Gastrocnemius medialis (tissue), 4 donors: ENCODE measurements at regions not wholly inside any gene's neighbourhood (a gene's known extent, or its start where the extent isn't known, plus 50 kb on each side); places are given as distances from the start of the nearest gene placed in this dataset.
A peak's percentile ranks its signal among the peaks of the same experiment; 100 is the strongest.

Experiments
- ATAC-seq, 2 donors: fragments of 150-250 bp; one replicate each; pipeline ENCODE4 v1.9.1; 2016
- DNase-seq, 2 donors: peaks; one replicate each; pipeline ENCODE4 v3.0.0-alpha.2; 2019
- H3K27ac ChIP-seq, 4 donors: fragments of 200-600 bp; sonication (generic); 1 replicate in 1 of 4; 2 replicates in 3 of 4; pipeline ENCODE4 v1.5.1; 2016 to 2018; ENCODE audit warnings: mild to moderate bottlenecking in 2 of 4, moderate library complexity in 1 of 4
- H3K27me3 ChIP-seq, 3 donors: fragments of 200-600 bp; sonication (generic) in 2 of 3; 1 replicate in 1 of 3; 2 replicates in 2 of 3; pipeline versions ENCODE4 v1.5.1 to v1.6.0; 2016 to 2019; ENCODE audit warnings: mild to moderate bottlenecking in 1 of 3, moderate library complexity in 1 of 3
- H3K36me3 ChIP-seq, 2 donors: fragments of 200-600 bp; sonication (generic) in 1 of 2; one replicate each; pipeline ENCODE4 v1.5.1; 2017 to 2018
- H3K4me1 ChIP-seq, 2 donors: fragments of 200-600 bp; sonication (generic) in 1 of 2; one replicate each; pipeline ENCODE4 v1.5.1; 2016 to 2017; ENCODE audit warnings: mild to moderate bottlenecking in 2 of 2
- H3K4me3 ChIP-seq, 4 donors: fragments of 200-600 bp; sonication (generic) in 3 of 4; 1 replicate in 1 of 4; 2 replicates in 3 of 4; pipeline ENCODE4 v1.5.1; 2016 to 2019; ENCODE audit warnings: mild to moderate bottlenecking in 2 of 4
- H3K9me3 ChIP-seq, 3 donors: fragments of 200-600 bp; sonication (generic) in 2 of 3; 1 replicate in 1 of 3; 2 replicates in 2 of 3; pipeline ENCODE4 v1.5.1; 2016 to 2019
- CTCF ChIP-seq, 5 experiments: fragments of 450-650 bp in 3 of 5; fragments of 200-600 bp in 2 of 5; sonication (generic) in 2 of 5; IDR thresholded peaks in 4 of 5; conservative IDR thresholded peaks in 1 of 5; 1 replicate in 4 of 5; 2 replicates in 1 of 5; pipeline ENCODE4 v1.5.1; 2016 to 2019; ENCODE audit warnings: antibody characterized with exemption in 5 of 5, mild to moderate bottlenecking in 3 of 5, moderate library complexity in 3 of 5
- POLR2A ChIP-seq, 2 donors: fragments of 450-650 bp; IDR thresholded peaks; one replicate each; pipeline ENCODE4 v1.6.1; 2017; ENCODE audit warnings: antibody characterized with exemption in 2 of 2, mild to moderate bottlenecking in 2 of 2, moderate library complexity in 2 of 2
- in situ Hi-C, 4 donors: fragments of 200-750 bp; cut with MboI; loops; one replicate each; pipeline versions ENCODE4 v1.15.0 to v1.8.0; 2017; ENCODE audit warnings: low sequenced_read_pairs in 4 of 4
- intact Hi-C: fragments of 100-400 bp; cut with DNase I; formaldehyde crosslinking; loops from one replicate; pipeline ENCODE4 v1.15.1; 2023; ENCODE audit warnings: low total_unique reads

GRCh38 chr18:2100694-2101213 lies 470.6 kb downstream of the METTL4 start:
- H3K4me3 ChIP-seq, result no peak overlapping the region
- H3K9me3 ChIP-seq, result no peaks in the 10 kb centered on the region
- TF ChIP-seq POLR2A (IDR thresholded peaks at IDR 0.05) (no peak), CTCF (IDR thresholded peaks at IDR 0.05 in 4 of 5, conservative IDR thresholded peaks at IDR 0.05 in 1 of 5) (no peak)
- in situ Hi-C loops (no loop called here), intact Hi-C loops (loop anchor here (10.0 kb wide), 1 partner anchor 444 kb away; no protein-coding TSS in a partner anchor)
- no peaks in the 10 kb centered on the region for H3K36me3 ChIP-seq
- H3K27ac ChIP-seq, result no peak overlapping the region
- no peaks in the 10 kb centered on the region for H3K4me1 ChIP-seq
- no peaks in the 10 kb centered on the region for H3K27me3 ChIP-seq
- DNase-seq (no peak), ATAC-seq (no peak)

- Histone ChIP-seq H3K9me3 (no peaks in the 10 kb centered on the region), H3K4me3 (no peak overlapping the region), H3K27ac (no peak overlapping the region), H3K4me1 (no peaks in the 10 kb centered on the region), H3K36me3 (no peaks in the 10 kb centered on the region), H3K27me3 (no peaks in the 10 kb centered on the region)
- DNase-seq, result no peak
- ATAC-seq, result no peak
- in situ Hi-C loops (no loop called here), intact Hi-C loops (loop anchor here (10.0 kb wide), 1 partner anchor 443 kb away; no protein-coding TSS in a partner anchor)
- TF ChIP-seq POLR2A (IDR thresholded peaks at IDR 0.05) (no peak), CTCF (IDR thresholded peaks at IDR 0.05 in 4 of 5, conservative IDR thresholded peaks at IDR 0.05 in 1 of 5) (no peak)
These were observed 469.3 kb downstream of the METTL4 start for GRCh38 chr18:2102022-2102421.

GRCh38 chr18:2103299-2103698 lies 468.0 kb downstream of the METTL4 start:
- Histone ChIP-seq H3K9me3 (no peaks in the 10 kb centered on the region), H3K36me3 (no peaks in the 10 kb centered on the region), H3K27ac (no peak overlapping the region), H3K4me3 (no peak overlapping the region), H3K4me1 (no peaks in the 10 kb centered on the region), H3K27me3 (no peaks in the 10 kb centered on the region)
- ATAC-seq, result no peak
- in situ Hi-C loops (no loop called here), intact Hi-C loops (loop anchor here (10.0 kb wide), 1 partner anchor 442 kb away; no protein-coding TSS in a partner anchor)
- no peak for TF ChIP-seq POLR2A (IDR thresholded peaks at IDR 0.05)
- TF ChIP-seq CTCF (IDR thresholded peaks at IDR 0.05 in 4 of 5, conservative IDR thresholded peaks at IDR 0.05 in 1 of 5), result no peak
- DNase-seq, result no peak

- H3K9me3 ChIP-seq, result no peaks in the 10 kb centered on the region
- ATAC-seq (no peak), DNase-seq (no peak)
- no peaks in the 10 kb centered on the region for H3K4me1 ChIP-seq
- intact Hi-C loops (loop anchor here (10.0 kb wide), 1 partner anchor 440 kb away; no protein-coding TSS in a partner anchor), in situ Hi-C loops (no loop called here)
- no peak overlapping the region for H3K27ac ChIP-seq
- H3K4me3 ChIP-seq, result no peak overlapping the region
- TF ChIP-seq POLR2A (IDR thresholded peaks at IDR 0.05) (no peak), CTCF (IDR thresholded peaks at IDR 0.05 in 4 of 5, conservative IDR thresholded peaks at IDR 0.05 in 1 of 5) (peak in 4 of 5 experiments; percentile 16 to 38 (median 20))
- H3K36me3 ChIP-seq, result no peaks in the 10 kb centered on the region
- H3K27me3 ChIP-seq, result no peaks in the 10 kb centered on the region
These were observed 466.5 kb downstream of the METTL4 start for GRCh38 chr18:2104620-2105462.
